ENCODE measurements at regions not wholly inside any gene's neighbourhood (a gene's known extent, or its start where the extent isn't known, plus 50 kb on each side); places are given as distances from the start of the nearest gene placed in this dataset.

DNA sequence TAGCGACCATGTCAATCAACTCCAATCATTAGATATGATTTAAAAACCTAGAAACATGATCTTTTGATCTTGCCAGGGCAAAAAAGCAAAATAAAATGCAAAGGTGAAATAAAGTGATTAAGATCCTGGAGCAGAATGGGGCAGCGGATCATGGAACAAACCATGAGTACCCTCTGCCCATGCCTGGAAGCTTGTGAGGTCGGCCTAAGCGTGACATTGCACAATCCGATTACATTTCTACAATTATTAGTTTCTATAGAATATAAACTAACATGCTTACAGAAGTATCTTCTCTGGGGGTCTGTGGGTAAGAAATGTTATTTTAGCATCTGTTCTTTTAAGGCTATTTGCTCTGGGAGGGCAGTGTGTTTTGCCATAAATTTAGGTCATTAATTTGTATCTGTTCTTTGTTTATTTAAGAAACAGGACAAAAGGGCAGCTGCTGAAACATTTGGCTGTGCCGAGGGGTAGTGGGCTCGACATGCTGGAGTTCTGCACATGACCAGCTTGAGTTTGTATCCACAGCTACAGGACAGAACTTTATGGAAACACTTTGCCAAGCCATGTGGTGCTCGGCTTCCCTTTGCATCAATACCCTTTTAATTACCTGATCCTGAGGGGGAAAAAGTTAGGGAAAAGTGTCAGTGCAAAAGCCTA is 55.9 kb downstream of the ZBTB18 start:
- H3K4me3 ChIP-seq (ENCODE audit: control insufficient read depth, low read depth, low read length) = no peak overlapping the region
- TF ChIP-seq, protein P1, sequence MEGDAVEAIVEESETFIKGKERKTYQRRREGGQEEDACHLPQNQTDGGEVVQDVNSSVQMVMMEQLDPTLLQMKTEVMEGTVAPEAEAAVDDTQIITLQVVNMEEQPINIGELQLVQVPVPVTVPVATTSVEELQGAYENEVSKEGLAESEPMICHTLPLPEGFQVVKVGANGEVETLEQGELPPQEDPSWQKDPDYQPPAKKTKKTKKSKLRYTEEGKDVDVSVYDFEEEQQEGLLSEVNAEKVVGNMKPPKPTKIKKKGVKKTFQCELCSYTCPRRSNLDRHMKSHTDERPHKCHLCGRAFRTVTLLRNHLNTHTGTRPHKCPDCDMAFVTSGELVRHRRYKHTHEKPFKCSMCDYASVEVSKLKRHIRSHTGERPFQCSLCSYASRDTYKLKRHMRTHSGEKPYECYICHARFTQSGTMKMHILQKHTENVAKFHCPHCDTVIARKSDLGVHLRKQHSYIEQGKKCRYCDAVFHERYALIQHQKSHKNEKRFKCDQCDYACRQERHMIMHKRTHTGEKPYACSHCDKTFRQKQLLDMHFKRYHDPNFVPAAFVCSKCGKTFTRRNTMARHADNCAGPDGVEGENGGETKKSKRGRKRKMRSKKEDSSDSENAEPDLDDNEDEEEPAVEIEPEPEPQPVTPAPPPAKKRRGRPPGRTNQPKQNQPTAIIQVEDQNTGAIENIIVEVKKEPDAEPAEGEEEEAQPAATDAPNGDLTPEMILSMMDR (IDR thresholded peaks at IDR 0.05; ENCODE audit: control insufficient read depth, insufficient read depth, low read depth, low read length, missing control alignments) = no peak
- DNase-seq (ENCODE audit: low read depth) = no peak

DNA sequence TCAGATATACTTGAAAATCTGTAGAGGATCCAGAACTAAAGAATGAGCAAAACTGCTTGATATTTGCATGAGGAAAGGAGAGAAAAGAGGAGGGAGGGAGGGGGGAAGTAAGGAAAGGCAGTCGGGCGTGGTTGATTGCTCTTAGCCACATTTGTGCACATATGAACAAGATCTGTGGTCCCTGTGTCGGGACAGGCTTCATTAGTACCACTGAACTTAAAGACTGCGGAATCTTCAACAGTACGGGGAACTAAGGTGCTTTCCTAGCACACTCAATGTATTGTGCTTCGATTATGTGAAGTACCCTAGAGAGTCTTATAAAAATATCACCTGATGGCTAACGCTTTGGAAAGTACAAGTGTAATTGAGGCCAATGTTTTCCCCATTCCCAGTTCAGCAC is 59.9 kb downstream of the ZBTB18 start:
- TF ChIP-seq, protein P1 (IDR thresholded peaks at IDR 0.05; ENCODE audit: control insufficient read depth, insufficient read depth, low read depth, low read length, missing control alignments) = no peak
- H3K4me3 ChIP-seq (ENCODE audit: control insufficient read depth, low read depth, low read length) = no peak overlapping the region

DNA sequence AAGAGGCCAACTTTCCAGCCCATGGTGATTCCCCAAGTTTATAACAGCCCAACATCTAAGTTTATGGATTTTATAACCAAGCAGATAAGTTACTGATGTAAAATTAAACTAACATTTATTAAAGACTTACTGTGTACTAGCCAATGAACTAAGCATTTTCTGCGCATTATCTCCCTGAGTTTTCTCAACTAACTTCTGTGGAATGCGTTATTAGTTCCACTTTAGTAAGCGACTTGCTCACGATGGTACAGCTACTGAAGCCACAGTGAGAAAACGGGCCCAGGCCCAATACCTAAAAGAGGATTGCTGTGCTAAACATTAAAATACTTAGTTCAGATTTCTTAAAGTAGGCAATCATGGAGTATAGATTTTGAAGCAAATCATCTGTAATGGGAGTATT is 61.0 kb downstream of the ZBTB18 start:
- DNase-seq (ENCODE audit: low read depth) = no peak
- no peak overlapping the region for H3K4me3 ChIP-seq (ENCODE audit: control insufficient read depth, low read depth, low read length)
- TF ChIP-seq, protein P1 (IDR thresholded peaks at IDR 0.05; ENCODE audit: control insufficient read depth, insufficient read depth, low read depth, low read length, missing control alignments) = no peak

More for the DNA sequence above, 59.9 kb downstream of the ZBTB18 start:
- no peak for DNase-seq (ENCODE audit: low read depth)

DNA sequence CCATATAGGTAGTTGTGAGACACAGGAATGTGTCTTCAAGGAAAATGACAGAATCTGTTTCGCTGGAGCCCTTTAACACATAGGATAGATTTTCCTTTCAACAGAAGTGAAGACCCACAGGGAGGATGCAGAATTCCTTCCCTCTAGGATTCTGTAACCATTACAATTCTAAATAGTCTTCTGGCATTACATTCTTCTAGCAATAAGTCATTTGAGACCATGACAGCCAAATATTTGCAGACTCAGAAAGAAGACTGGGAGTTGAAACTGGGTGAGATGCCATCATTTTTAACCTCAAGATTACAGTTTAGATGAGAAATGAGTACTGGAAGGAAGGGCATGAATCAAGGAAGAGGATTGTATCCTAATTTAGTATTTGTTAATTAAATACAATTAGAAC is 61.6 kb downstream of the ZBTB18 start:
- no peak for DNase-seq (ENCODE audit: low read depth)
- TF ChIP-seq, protein P1 (IDR thresholded peaks at IDR 0.05; ENCODE audit: control insufficient read depth, insufficient read depth, low read depth, low read length, missing control alignments) = no peak
- H3K4me3 ChIP-seq (ENCODE audit: control insufficient read depth, low read depth, low read length) = no peak overlapping the region

DNA sequence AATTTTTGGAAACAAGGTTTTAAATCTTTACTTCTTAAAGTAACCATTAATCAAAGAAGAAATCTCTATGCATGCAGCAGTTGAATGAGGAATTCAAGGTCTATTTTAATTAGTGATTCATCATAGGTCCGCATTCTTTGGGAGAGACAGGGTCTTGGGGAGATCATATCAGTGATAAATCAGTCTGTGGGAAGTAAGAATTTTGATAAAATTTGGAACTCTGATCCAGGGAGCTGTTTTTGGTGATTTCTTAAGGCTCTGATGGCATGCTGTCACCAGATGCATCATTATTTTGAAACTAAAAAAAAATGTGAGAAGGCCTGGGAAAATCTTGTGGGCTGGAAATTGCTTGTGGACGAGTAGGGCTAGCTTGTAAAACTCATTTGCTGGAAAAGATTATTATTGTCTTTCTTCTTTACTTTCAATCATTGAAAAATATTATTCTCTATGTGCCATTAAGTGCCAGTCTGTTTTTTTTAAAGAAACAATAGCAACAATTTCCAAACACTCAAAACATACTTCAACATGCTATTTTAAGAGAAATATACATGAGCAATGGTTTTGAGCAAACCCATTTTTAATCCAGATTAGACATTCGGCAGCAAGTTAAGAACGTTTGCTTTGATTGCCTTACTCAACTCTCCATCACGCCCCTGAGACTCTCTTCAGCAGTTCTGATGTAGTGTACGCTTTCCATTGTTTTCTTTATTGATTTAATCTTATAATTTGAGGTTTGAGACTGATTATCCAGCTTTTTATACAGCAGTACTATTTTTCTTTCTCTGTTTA is 62.6 kb downstream of the ZBTB18 start:
- no peak overlapping the region for H3K4me3 ChIP-seq (ENCODE audit: control insufficient read depth, low read depth, low read length)
- DNase-seq (ENCODE audit: low read depth) = peak; percentile 55
- TF ChIP-seq, protein P1 (IDR thresholded peaks at IDR 0.05; ENCODE audit: control insufficient read depth, insufficient read depth, low read depth, low read length, missing control alignments) = no peak

DNA sequence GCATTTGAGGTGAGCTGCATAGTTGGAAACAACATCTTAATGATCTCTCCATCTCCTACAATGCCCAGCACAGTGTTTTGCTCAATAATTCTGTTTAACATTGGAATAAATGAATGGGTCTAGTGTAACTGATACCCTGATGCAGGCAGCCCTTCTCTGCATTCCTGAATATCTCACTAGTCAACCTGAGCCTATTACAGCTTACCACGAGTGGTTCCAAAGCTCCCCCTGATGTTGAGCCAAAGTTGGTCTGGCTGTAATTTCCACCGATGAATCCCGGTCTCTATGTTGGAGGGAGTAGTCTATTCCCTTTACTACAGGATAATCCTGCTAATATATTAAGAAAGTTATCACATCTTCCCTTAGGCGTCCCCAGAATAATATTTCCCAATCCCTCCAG is 63.8 kb downstream of the ZBTB18 start:
- TF ChIP-seq, protein P1 (IDR thresholded peaks at IDR 0.05; ENCODE audit: control insufficient read depth, insufficient read depth, low read depth, low read length, missing control alignments) = no peak
- DNase-seq (ENCODE audit: low read depth) = no peak
- no peak overlapping the region for H3K4me3 ChIP-seq (ENCODE audit: control insufficient read depth, low read depth, low read length)
